ENCODE measurements at regions not wholly inside any gene's neighbourhood (a gene's known extent, or its start where the extent isn't known, plus 50 kb on each side); places are given as distances from the start of the nearest gene placed in this dataset.

- TF ChIP-seq POLR2A (IDR thresholded peaks at IDR 0.05) (no peak), CTCF (IDR thresholded peaks at IDR 0.05 in 8 of 11, conservative IDR thresholded peaks at IDR 0.05 in 3 of 11) (no peak), POLR2AphosphoS5 (IDR thresholded peaks at IDR 0.05) (no peak)
Measured at GRCh38 chr11:38060920-38061319, 1462.9 kb upstream of the RAG2 start.

Measured in spleen (tissue), 7 donors.